KMS-11 (cell line): ENCODE measurements at regions not wholly inside any gene's neighbourhood (a gene's known extent, or its start where the extent isn't known, plus 50 kb on each side); places are given as distances from the start of the nearest gene placed in this dataset.
"Not testable (repeated sequence)": the region's sequence is repeated elsewhere in the genome, so short reads cannot be mapped to it uniquely, and the experiment has no call there.

ENCODE experiments used
- H2AFZ ChIP-seq: fragments of 200-600 bp; sonication (generic); 2 replicates; pipeline ENCODE4 v1.6.1; 2016; ENCODE audit warnings: antibody characterized with exemption, mixed run types, low read depth
- H3K27ac ChIP-seq: fragments of 200-600 bp; sonication (generic); 2 replicates; pipeline ENCODE4 v1.6.1; 2016; ENCODE audit warnings: mild to moderate bottlenecking, mixed run types
- H3K27me3 ChIP-seq: fragments of 200-600 bp; sonication (generic); 2 replicates; pipeline ENCODE4 v1.6.1; 2017; ENCODE audit warnings: mild to moderate bottlenecking, low read depth, mixed run types, moderate library complexity; ENCODE audit not compliant: insufficient read depth
- H3K36me3 ChIP-seq: fragments of 200-600 bp; sonication (generic); 2 replicates; pipeline ENCODE4 v1.6.1; 2017; ENCODE audit warnings: mild to moderate bottlenecking, mixed run types; ENCODE audit not compliant: insufficient read depth
- H3K4me1 ChIP-seq: fragments of 200-600 bp; sonication (generic); 2 replicates; pipeline ENCODE4 v1.6.1; 2016; ENCODE audit warnings: mild to moderate bottlenecking, low read depth, mixed run types; ENCODE audit not compliant: poor library complexity, severe bottlenecking
- H3K4me2 ChIP-seq: fragments of 200-600 bp; sonication (generic); 2 replicates; pipeline ENCODE4 v1.7.0; 2016; ENCODE audit warnings: mild to moderate bottlenecking, mixed run types
- H3K4me3 ChIP-seq: fragments of 200-600 bp; sonication (generic); IDR thresholded peaks from 2 replicates; pipeline ENCODE4 v1.6.1; 2017; ENCODE audit warnings: low read depth, low read length, mixed read lengths; ENCODE audit not compliant: insufficient read depth
- H3K79me2 ChIP-seq: fragments of 200-600 bp; sonication (generic); 2 replicates; pipeline ENCODE4 v1.6.1; 2016; ENCODE audit warnings: low read depth, mixed run types; ENCODE audit not compliant: insufficient read depth
- H3K9ac ChIP-seq: fragments of 200-600 bp; sonication (generic); 2 replicates; pipeline ENCODE4 v1.6.1; 2016; ENCODE audit warnings: mild to moderate bottlenecking, mixed run types
- H4K20me1 ChIP-seq: fragments of 200-600 bp; sonication (generic); 2 replicates; pipeline ENCODE4 v1.6.1; 2016; ENCODE audit warnings: mild to moderate bottlenecking, mixed run types; ENCODE audit not compliant: insufficient read depth
- TF ChIP-seq, protein P1 (sequence below): fragments of 200-600 bp; sonication (generic); conservative IDR thresholded peaks from 2 replicates; pipeline ENCODE4 v1.6.1; 2017; ENCODE audit warnings: low read depth, mild to moderate bottlenecking, antibody characterized with exemption, low read length, moderate library complexity, mixed read lengths

DNA sequence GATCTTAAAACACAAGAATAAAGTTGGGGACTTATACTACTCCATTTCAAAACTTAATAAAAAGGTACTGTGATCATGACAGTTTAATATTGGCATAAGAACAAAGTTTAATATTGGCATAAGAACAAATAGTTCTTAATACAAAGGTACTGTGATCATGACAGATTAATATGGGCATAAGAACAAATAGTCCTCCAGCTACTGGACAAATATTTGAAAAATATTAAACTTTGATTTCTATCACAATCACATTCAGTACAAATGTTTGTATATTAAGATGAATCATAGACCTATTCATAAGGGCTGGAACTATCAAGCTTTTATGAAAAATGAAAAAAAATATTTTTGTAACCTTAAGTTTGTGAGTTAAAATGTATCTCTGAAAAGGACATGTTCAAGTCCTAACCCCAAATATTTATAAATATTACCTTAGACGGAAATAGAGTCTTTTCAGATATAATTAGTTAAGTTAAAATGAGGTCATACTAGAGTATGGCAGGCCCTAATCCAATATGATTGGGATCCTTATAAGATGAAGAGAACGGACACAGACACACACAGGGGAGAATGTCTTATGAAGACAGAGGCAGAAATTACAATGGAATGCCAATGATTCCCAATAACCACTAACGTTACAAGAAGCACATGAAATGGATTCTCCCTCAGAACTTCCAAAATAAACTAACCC, 79.1 kb upstream of the RGS1 start:
- Histone ChIP-seq H3K27me3 (no peaks in the 10 kb centered on the region), H2AFZ (no peak overlapping the region), H3K27ac (no peak overlapping the region), H4K20me1 (no peaks in the 10 kb centered on the region), H3K9ac (no peak overlapping the region), H3K4me2 (no peak overlapping the region), H3K36me3 (no peaks in the 10 kb centered on the region), H3K79me2 (no peaks in the 10 kb centered on the region), H3K4me1 (no peaks in the 10 kb centered on the region), H3K4me3 (no peak overlapping the region)
- TF ChIP-seq, protein P1, sequence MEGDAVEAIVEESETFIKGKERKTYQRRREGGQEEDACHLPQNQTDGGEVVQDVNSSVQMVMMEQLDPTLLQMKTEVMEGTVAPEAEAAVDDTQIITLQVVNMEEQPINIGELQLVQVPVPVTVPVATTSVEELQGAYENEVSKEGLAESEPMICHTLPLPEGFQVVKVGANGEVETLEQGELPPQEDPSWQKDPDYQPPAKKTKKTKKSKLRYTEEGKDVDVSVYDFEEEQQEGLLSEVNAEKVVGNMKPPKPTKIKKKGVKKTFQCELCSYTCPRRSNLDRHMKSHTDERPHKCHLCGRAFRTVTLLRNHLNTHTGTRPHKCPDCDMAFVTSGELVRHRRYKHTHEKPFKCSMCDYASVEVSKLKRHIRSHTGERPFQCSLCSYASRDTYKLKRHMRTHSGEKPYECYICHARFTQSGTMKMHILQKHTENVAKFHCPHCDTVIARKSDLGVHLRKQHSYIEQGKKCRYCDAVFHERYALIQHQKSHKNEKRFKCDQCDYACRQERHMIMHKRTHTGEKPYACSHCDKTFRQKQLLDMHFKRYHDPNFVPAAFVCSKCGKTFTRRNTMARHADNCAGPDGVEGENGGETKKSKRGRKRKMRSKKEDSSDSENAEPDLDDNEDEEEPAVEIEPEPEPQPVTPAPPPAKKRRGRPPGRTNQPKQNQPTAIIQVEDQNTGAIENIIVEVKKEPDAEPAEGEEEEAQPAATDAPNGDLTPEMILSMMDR: no peak

DNA sequence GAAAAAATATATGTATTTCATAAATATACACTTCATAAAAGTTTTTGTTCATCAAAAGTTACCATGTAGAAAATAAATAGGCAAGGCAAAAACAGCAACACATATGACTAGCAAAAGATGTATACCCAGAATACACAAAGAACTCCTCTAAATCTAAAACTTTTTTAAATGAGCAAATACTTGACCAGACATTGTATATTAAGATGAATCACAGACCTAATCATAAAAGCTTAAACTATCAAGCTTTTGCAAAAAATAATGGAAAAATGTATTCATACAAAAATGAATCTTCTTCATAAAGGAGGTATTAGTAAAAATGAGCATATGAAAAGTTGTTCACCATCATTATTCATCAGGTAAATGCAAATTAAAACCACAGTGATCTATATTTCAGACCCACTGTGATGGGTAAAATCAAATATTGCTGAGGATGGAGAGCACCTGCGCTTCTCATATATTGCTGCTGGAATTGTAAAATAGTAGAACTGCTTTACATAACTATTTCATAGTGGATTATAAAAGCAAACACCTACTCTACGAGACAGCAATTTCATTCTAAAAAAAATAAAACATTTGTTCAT, 78.3 kb upstream of the RGS1 start:
- TF ChIP-seq, protein P1: no peak
- Histone ChIP-seq H3K4me1 (no peaks in the 10 kb centered on the region), H2AFZ (no peak overlapping the region), H3K9ac (no peak overlapping the region), H3K79me2 (no peaks in the 10 kb centered on the region), H3K36me3 (no peaks in the 10 kb centered on the region), H4K20me1 (no peaks in the 10 kb centered on the region), H3K27me3 (no peaks in the 10 kb centered on the region), H3K4me3 (no peak overlapping the region), H3K4me2 (no peak overlapping the region), H3K27ac (no peak overlapping the region)

DNA sequence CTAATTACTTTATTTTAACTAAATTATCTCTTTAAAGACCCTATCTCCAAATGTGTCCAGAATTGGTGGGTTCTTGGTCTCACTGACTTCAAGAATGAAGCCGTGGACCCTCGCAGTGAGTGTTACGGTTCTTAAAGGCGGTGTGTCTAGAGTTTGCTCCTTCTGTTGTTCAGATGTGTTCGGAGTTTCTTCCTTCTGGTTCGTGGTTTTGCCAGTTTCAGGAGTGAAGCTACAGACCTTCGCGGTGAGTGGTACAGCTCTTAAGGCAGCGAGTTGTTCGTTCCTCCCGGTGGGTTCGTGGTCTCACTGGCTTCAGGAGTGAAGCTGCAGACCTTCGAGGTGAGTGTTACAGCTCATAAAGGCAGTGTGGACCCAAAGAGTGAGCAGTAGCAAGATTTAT, 77.5 kb upstream of the RGS1 start:
- not testable (repeated sequence) for H3K4me1 ChIP-seq, H3K4me3 ChIP-seq, H3K79me2 ChIP-seq, H3K27ac ChIP-seq, H3K36me3 ChIP-seq, H2AFZ ChIP-seq, H3K9ac ChIP-seq, H4K20me1 ChIP-seq, H3K4me2 ChIP-seq, H3K27me3 ChIP-seq

DNA sequence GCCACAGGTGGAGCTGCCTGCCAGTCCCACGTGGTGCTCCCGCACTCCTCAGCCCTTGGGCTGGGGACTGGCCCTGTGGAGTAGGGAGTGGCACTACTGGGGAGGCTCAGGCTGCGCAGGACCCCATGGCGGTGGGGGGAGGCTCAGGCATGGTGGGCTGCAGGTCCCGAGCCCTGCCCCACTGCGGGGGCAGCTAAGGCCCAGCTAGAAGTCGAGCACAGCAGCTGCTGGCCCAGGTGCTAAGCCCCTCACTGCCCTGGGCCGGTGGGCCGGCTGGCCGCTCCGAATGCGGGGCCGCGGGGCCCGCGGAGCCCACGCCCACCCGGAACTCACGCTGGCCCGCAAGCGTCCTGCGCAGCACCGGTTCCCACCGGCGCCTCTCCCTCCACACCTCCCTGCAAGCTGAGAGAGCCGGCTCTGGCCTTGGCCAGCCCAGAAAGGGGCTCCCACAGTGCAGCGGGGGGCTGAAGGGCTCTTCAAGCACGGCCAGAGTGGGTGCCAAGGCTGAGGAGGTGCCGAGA, 76.5 kb upstream of the RGS1 start:
- not testable (repeated sequence) for H3K4me3 ChIP-seq, H2AFZ ChIP-seq, H3K9ac ChIP-seq, H3K79me2 ChIP-seq, H3K27ac ChIP-seq, H4K20me1 ChIP-seq, H3K27me3 ChIP-seq, H3K4me1 ChIP-seq, H3K4me2 ChIP-seq, H3K36me3 ChIP-seq

DNA sequence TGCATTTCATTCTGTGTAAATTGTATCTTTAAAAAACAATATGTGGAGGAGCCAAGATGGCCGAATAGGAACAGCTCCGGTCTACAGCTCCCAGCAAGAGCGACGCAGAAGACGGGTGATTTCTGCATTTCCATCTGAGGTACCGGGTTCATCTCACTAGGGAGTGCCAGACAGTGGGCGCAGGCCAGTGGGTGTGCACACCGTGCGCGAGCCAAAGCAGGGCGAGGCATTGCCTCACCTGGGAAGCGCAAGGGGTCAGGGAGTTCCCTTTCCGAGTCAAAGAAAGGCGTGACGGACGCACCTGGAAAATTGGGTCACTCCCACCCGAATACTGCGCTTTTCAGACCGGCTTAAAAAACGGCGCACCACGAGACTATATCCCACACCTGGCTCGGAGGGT, 75.0 kb upstream of the RGS1 start:
- H3K79me2 ChIP-seq, H3K36me3 ChIP-seq, H4K20me1 ChIP-seq, H3K27me3 ChIP-seq, H2AFZ ChIP-seq, H3K4me1 ChIP-seq, H3K4me3 ChIP-seq, H3K9ac ChIP-seq, H3K4me2 ChIP-seq, H3K27ac ChIP-seq: not testable (repeated sequence)

DNA sequence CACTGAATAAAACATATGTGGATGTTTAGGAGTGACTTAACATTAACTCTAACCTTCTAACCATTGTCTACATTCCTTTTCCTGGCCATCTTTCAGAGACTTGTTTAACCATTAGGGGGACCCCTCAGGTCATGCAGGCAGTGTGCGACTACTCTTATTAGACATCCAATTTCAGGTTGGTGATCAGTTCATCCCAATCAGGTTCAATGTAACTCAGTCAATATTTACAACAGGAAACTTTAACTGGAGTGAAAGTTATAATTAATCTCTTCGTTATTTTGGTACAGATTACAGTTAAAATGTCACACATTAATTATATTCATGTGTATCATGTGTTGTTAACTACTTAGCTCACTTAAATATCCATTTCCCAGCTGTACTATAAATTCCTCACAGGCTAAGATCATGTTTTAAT, 68.8 kb upstream of the RGS1 start:
- Histone ChIP-seq H3K4me1 (peaks cover 20% of the 10 kb centered on the region), H3K4me3 (no peak overlapping the region), H4K20me1 (no peaks in the 10 kb centered on the region; the same call in 1 of the 2 replicates), H3K79me2 (no peaks in the 10 kb centered on the region), H3K9ac (no peak overlapping the region), H3K36me3 (no peaks in the 10 kb centered on the region), H3K27me3 (no peaks in the 10 kb centered on the region), H3K4me2 (no peak overlapping the region), H2AFZ (no peak overlapping the region), H3K27ac (no peak overlapping the region)
- TF ChIP-seq, protein P1: peak; percentile 68
